ENCODE measurements at regions not wholly inside any gene's neighbourhood (a gene's known extent, or its start where the extent isn't known, plus 50 kb on each side); places are given as distances from the start of the nearest gene placed in this dataset.

DNA sequence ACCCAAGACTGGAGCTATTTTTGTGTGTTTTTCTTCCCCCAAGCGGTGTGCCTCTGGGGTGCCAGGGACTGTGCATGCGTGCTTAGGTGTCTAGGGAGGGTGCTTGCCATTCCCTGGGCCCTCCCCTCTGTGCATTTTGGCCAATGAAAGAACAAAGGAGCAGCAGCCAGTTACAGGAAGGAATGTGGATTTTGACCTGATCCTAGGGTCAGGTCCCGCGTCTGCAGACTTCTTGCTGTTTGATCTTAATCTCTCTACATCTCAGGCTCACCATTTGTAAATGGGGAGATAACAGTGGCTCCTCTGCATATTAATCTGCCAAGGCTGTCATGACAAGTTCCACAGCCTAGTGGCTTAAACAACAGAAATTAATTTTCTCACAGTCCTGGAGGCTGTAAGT lies 699.1 kb downstream of the QKI start (continued):
- TF ChIP-seq, protein P1, sequence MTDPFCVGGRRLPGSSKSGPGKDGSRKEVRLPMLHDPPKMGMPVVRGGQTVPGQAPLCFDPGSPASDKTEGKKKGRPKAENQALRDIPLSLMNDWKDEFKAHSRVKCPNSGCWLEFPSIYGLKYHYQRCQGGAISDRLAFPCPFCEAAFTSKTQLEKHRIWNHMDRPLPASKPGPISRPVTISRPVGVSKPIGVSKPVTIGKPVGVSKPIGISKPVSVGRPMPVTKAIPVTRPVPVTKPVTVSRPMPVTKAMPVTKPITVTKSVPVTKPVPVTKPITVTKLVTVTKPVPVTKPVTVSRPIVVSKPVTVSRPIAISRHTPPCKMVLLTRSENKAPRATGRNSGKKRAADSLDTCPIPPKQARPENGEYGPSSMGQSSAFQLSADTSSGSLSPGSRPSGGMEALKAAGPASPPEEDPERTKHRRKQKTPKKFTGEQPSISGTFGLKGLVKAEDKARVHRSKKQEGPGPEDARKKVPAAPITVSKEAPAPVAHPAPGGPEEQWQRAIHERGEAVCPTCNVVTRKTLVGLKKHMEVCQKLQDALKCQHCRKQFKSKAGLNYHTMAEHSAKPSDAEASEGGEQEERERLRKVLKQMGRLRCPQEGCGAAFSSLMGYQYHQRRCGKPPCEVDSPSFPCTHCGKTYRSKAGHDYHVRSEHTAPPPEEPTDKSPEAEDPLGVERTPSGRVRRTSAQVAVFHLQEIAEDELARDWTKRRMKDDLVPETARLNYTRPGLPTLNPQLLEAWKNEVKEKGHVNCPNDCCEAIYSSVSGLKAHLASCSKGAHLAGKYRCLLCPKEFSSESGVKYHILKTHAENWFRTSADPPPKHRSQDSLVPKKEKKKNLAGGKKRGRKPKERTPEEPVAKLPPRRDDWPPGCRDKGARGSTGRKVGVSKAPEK (CRISPR knock-in tag; IDR thresholded peaks at IDR 0.05; ENCODE audit: borderline replicate concordance), result no peak
- TF ChIP-seq ZNF263 (CRISPR knock-in tag; IDR thresholded peaks at IDR 0.05) (no peak), ATRX (CRISPR knock-in tag; IDR thresholded peaks at IDR 0.05; ENCODE audit: borderline replicate concordance) (no peak), MTF2 (CRISPR knock-in tag; IDR thresholded peaks at IDR 0.05; ENCODE audit: borderline replicate concordance) (no peak), ZNF136 (CRISPR knock-in tag; IDR thresholded peaks at IDR 0.05; ENCODE audit: low read depth) (no peak), SNAI1 (CRISPR knock-in tag; IDR thresholded peaks at IDR 0.05; ENCODE audit: borderline replicate concordance) (no peak), CHCHD3 (CRISPR knock-in tag; IDR thresholded peaks at IDR 0.05) (no peak), ZBTB7B (CRISPR knock-in tag; IDR thresholded peaks at IDR 0.05) (no peak), NFYB (CRISPR knock-in tag; IDR thresholded peaks at IDR 0.05) (no peak)
- TF ChIP-seq, protein P2, sequence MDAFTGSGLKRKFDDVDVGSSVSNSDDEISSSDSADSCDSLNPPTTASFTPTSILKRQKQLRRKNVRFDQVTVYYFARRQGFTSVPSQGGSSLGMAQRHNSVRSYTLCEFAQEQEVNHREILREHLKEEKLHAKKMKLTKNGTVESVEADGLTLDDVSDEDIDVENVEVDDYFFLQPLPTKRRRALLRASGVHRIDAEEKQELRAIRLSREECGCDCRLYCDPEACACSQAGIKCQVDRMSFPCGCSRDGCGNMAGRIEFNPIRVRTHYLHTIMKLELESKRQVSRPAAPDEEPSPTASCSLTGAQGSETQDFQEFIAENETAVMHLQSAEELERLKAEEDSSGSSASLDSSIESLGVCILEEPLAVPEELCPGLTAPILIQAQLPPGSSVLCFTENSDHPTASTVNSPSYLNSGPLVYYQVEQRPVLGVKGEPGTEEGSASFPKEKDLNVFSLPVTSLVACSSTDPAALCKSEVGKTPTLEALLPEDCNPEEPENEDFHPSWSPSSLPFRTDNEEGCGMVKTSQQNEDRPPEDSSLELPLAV (CRISPR knock-in tag; conservative IDR thresholded peaks at IDR 0.05; ENCODE audit: low read depth), result no peak

Data from HepG2 (cell line).